Activated naive CD8-positive, alpha-beta T cell treated with anti-CD3 and anti-CD28 coated beads, Interleukin-2, amount 50 U/mL, for 24 hours (primary cell): ENCODE measurements at regions not wholly inside any gene's neighbourhood (a gene's known extent, or its start where the extent isn't known, plus 50 kb on each side); places are given as distances from the start of the nearest gene placed in this dataset.
"Not testable (repeated sequence)": the region's sequence is repeated elsewhere in the genome, so short reads cannot be mapped to it uniquely, and the experiment has no call there.

Experiments used
- ATAC-seq: fragments of 150-1000 bp; cut with Tn5 transposase; one replicate; pipeline ENCODE4 v1.10.0; 2021
- DNase-seq: peaks from one replicate; pipeline ENCODE4 v3.0.0; 2021
- H3K27ac Mint-ChIP-seq: one replicate; pipeline ENCODE4 v1.8.0; 2021; ENCODE audit warnings: mild to moderate bottlenecking, mixed read lengths
- H3K27me3 Mint-ChIP-seq: one replicate; pipeline ENCODE4 v1.8.0; 2021; ENCODE audit warnings: mixed read lengths
- H3K36me3 Mint-ChIP-seq: one replicate; pipeline ENCODE4 v1.8.0; 2021; ENCODE audit warnings: low read depth, mixed read lengths
- H3K4me1 Mint-ChIP-seq: one replicate; pipeline ENCODE4 v1.8.0; 2021; ENCODE audit warnings: mixed read lengths
- H3K4me3 Mint-ChIP-seq: one replicate; pipeline ENCODE4 v1.8.0; 2021; ENCODE audit warnings: mild to moderate bottlenecking, moderate library complexity, mixed read lengths
- H3K9me3 Mint-ChIP-seq: one replicate; pipeline ENCODE4 v1.8.0; 2021; ENCODE audit warnings: mixed read lengths

DNA sequence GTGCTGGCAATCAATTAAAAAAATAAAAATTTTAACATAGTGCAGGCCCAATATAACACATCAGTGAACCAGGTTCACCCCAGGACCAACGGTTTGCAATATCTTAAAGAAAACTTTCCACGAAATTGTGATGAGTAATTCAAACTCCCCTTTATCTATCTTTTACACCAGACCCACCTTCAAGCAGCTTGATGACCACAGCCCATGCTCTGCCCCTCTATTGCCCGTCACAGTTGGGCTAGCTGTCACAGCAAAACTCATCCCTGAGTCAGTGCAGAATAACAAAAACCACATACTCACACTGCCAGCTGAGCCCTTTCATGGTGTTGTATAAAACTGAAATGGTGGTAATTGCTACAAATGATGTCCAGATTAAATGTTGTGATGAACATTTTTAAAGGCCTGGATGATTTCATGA lies 112.5 kb upstream of the CREB1 start:
- Mint-ChIP-seq H3K36me3 (no peaks in the 10 kb centered on the region), H3K27me3 (peaks cover 2% of the 10 kb centered on the region), H3K4me3 (no peak overlapping the region), H3K27ac (no peak overlapping the region), H3K4me1 (no peaks in the 10 kb centered on the region), H3K9me3 (no peaks in the 10 kb centered on the region)
- DNase-seq (no peak), ATAC-seq (no peak)

DNA sequence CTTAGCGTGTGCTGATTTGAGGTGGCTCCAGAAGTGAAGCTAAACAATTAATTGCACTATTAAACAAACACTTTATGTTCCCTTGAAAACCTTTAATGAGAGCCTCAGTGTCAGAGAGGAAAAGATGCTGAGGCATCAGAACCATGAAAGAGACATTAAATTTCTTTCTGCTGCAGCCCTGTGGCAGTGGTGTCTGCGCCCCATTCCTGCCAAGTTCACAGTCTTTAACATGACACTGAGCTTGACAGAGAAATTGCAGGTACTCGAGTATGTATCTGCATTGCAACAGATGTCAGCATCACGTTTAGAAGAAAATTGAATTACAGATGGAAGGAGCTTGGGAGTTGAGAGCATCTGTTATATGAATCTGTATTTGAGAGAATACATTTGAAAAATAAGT lies 111.3 kb upstream of the CREB1 start:
- peaks cover 3% of the 10 kb centered on the region for H3K9me3 Mint-ChIP-seq
- peaks cover 2% of the 10 kb centered on the region for H3K27me3 Mint-ChIP-seq
- H3K36me3 Mint-ChIP-seq = peaks cover 3% of the 10 kb centered on the region
- H3K4me3 Mint-ChIP-seq = no peak overlapping the region
- no peak overlapping the region for H3K27ac Mint-ChIP-seq
- H3K4me1 Mint-ChIP-seq = peaks cover 3% of the 10 kb centered on the region
- no peak for ATAC-seq
- no peak for DNase-seq

DNA sequence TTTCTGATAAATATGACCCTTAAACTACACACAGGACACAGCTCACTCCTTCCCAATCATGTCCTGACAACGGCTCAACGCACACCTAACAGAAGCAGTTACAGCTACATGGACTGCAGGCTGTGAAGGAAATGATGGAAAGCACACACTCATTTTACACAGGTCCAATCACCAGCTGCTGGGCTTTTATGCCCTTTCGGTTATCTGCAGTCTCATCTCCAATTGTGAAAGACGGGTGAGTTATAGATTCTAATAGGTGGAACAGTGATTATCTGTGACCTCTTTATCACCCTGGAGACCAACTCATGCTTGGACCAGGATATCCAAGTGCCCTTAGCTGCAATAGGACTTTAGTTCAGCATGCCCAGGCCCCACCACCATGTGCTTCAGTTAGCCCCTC lies 110.4 kb upstream of the CREB1 start:
- H3K9me3 Mint-ChIP-seq = peaks cover 7% of the 10 kb centered on the region
- peaks cover 3% of the 10 kb centered on the region for H3K36me3 Mint-ChIP-seq
- H3K4me3 Mint-ChIP-seq = no peak overlapping the region
- DNase-seq (no peak), ATAC-seq (no peak)
- H3K27me3 Mint-ChIP-seq = peaks cover 2% of the 10 kb centered on the region
- peaks cover 11% of the 10 kb centered on the region for H3K4me1 Mint-ChIP-seq
- H3K27ac Mint-ChIP-seq = no peak overlapping the region

DNA sequence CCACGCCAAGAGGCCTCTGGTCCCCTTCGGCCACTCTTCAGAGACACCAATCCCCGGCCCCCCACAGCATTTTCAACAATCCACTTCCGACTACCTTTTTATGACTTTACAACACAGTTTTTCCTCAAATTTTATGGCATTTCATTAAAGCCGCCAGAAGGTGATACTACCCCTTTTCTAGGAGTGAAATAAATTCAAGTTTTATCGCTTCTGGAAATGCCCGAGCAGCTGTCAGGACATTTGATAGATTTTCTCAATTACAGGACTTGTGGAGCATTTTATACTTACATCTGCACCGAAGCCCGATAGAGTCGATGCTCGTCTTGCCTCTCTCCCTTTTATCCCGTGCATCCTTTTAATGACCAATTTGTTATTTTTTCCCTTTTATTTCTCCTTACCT lies 108.1 kb upstream of the CREB1 start:
- no peaks in the 10 kb centered on the region for H3K27me3 Mint-ChIP-seq
- ATAC-seq (no peak), DNase-seq (no peak)
- peaks cover 7% of the 10 kb centered on the region for H3K9me3 Mint-ChIP-seq
- H3K4me3 Mint-ChIP-seq = no peak overlapping the region
- H3K27ac Mint-ChIP-seq = no peak overlapping the region
- peaks cover 3% of the 10 kb centered on the region for H3K36me3 Mint-ChIP-seq
- H3K4me1 Mint-ChIP-seq = peaks cover 17% of the 10 kb centered on the region

DNA sequence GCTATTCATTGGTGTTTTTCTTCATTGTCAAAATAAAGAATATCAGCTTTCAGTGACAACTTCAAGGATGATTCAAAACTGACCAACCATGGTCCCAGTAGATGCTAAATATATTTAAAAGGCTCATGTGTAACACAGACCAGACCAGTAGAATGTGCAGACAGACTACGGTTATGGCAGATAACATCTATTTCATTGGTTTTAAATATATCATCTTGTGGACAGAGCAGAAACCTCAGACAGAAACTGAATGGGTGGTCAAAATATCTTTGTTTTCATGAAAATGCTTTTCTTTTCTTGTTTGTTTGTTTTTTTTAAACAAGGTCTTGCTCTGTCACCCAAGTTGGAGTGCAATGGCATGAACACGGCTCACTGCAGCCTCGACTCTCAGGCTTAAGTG lies 107.4 kb upstream of the CREB1 start:
- Mint-ChIP-seq H3K27me3 (no peaks in the 10 kb centered on the region), H3K27ac (no peak overlapping the region), H3K4me1 (peaks cover 17% of the 10 kb centered on the region), H3K4me3 (no peak overlapping the region), H3K9me3 (peaks cover 7% of the 10 kb centered on the region), H3K36me3 (peaks cover 3% of the 10 kb centered on the region)
- ATAC-seq = no peak
- no peak for DNase-seq

DNA sequence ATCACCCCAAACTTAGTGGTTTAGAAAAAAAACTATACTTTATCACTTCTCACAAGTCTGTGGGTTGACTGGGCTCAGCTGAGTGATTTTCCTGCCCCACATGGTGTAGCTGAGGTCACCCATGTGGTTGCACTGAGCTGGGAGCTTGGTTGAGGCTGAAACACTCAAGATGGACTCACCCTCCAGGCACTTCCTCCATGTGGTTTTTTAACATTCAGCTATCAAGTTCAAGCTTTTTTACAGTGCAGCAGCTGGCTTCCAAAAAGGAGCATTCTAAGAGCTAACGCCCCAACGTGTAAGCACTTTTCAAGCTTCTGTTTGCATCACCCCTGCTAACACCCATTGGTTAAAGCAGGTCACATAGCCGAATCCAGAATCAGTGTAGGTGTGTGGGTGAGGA lies 105.9 kb upstream of the CREB1 start:
- Mint-ChIP-seq H3K27ac (peak overlapping the region; percentile 58), H3K27me3 (peaks cover 2% of the 10 kb centered on the region), H3K36me3 (peaks cover 3% of the 10 kb centered on the region), H3K4me3 (no peak overlapping the region), H3K9me3 (peaks cover 7% of the 10 kb centered on the region), H3K4me1 (peaks cover 17% of the 10 kb centered on the region)
- ATAC-seq = peak; percentile 92
- peak; percentile 47 for DNase-seq

DNA sequence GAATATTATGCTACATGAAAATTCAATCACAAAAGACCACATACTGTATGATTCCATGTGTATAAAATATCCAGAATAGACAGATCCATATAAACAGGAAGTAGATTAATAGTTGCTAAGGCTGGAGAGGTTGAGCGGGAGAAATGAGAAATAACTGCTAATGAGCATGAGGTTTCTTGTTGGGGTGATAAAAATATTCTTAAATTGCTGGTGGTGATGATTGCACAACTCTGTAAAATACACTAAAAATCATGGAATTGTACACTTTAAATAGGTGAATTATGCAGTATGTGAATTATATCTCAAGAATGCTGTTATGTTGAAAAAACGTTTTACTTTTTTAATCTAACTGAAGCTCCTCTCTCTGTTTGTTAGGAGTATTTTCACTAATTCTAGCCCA lies 101.8 kb upstream of the CREB1 start:
- H3K9me3 Mint-ChIP-seq = peaks cover 7% of the 10 kb centered on the region
- H3K27me3 Mint-ChIP-seq = peaks cover 2% of the 10 kb centered on the region
- no peak overlapping the region for H3K4me3 Mint-ChIP-seq
- DNase-seq (no peak), ATAC-seq (no peak)
- peaks cover 3% of the 10 kb centered on the region for H3K36me3 Mint-ChIP-seq
- no peak overlapping the region for H3K27ac Mint-ChIP-seq
- H3K4me1 Mint-ChIP-seq = peaks cover 17% of the 10 kb centered on the region

DNA sequence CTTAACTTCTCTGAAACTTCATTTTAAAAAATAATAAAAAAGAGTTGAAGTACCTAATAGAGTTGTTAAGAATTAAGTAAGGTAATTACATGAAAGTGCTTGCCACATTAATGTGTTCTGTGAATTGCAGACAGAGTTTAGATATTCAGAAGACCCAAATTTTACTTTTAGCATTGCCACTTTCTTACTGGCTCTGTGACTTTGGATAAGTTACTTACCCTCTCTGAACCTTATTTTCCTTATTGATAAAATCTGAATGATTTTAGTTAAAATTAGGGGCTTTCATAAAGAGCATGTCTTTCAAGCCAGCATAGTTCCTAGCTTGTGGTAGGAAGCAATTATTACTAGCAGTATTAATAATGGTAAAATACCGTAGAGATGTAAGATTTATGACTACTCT lies 101.2 kb upstream of the CREB1 start:
- ATAC-seq (no peak), DNase-seq (no peak)
- no peak overlapping the region for H3K27ac Mint-ChIP-seq
- H3K9me3 Mint-ChIP-seq = peaks cover 3% of the 10 kb centered on the region
- no peak overlapping the region for H3K4me3 Mint-ChIP-seq
- no peaks in the 10 kb centered on the region for H3K36me3 Mint-ChIP-seq
- peaks cover 2% of the 10 kb centered on the region for H3K27me3 Mint-ChIP-seq
- H3K4me1 Mint-ChIP-seq = peaks cover 12% of the 10 kb centered on the region

DNA sequence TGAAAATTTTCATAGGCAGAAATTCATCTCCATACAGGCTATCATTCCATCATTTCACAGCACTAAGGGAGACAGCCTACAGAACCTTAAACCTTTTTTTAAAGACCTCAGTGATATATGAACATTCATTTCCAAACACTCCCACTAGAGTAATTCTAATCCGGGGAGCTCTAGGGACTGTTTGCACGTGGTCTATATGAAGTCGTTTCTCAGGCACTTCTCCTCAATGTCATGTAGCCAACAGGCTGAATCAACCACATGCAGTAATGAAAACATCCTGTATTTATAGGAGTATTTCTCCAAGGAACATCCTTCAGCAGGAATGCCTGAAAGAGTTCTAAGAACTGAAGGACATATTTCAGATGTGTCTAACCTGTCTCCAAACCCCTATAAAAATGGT lies 97.3 kb upstream of the CREB1 start:
- Mint-ChIP-seq H3K4me3 (no peak overlapping the region), H3K27me3 (peaks cover 2% of the 10 kb centered on the region), H3K9me3 (no peaks in the 10 kb centered on the region), H3K27ac (no peak overlapping the region), H3K36me3 (no peaks in the 10 kb centered on the region), H3K4me1 (no peaks in the 10 kb centered on the region)
- no peak for DNase-seq
- ATAC-seq = no peak

DNA sequence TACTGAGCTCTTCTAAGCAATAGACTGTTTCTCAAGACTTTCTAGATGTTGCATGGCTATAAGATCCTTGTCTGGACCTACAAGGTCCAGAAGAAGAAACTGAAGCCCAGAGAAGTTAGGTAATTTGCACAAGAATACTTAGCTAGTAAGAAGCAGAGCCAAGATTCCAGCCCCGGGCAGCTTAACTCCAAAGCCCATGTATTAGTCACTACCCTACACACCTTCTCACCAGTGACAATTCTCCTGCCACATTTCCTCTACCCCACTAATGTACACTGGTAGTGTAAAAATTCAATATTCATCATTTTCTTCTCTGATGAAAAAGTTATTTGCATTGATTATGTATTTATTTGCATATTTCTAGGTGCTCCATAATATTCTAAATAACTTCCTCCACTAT lies 95.5 kb upstream of the CREB1 start:
- Mint-ChIP-seq H3K4me3 (no peak overlapping the region), H3K36me3 (no peaks in the 10 kb centered on the region), H3K27me3 (no peaks in the 10 kb centered on the region), H3K27ac (no peak overlapping the region), H3K9me3 (no peaks in the 10 kb centered on the region), H3K4me1 (no peaks in the 10 kb centered on the region)
- no peak for ATAC-seq
- no peak for DNase-seq

DNA sequence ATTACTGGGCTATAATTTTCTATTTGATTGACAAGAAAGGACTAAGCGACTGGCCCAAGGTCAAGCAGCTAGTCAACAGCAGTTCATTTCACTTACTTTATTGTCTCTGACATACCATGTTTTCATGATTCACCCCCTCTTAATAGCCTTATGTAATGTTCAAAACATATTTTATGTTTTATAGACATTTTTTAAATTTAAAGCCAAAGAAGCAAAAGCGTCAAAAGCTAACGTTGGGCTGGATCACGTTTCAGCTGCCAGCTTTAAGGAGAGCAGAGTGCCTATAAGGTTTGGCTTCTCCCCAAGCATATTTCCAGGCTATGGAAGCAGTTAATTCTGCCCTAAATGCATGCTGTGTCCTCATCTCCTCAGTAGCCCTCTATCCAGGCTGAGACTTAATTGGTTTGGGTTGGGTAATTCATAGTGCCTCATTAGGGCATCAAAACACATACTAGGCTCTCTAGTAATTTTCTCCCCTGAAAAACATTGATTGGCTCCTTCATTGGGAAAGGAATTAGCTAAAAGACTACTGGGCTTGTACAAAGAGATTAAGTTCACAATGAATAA lies 94.8 kb upstream of the CREB1 start:
- H3K36me3 Mint-ChIP-seq = no peaks in the 10 kb centered on the region
- H3K27ac Mint-ChIP-seq = no peak overlapping the region
- H3K4me3 Mint-ChIP-seq = no peak overlapping the region
- no peaks in the 10 kb centered on the region for H3K9me3 Mint-ChIP-seq
- ATAC-seq = no peak
- DNase-seq = no peak
- no peaks in the 10 kb centered on the region for H3K27me3 Mint-ChIP-seq
- no peaks in the 10 kb centered on the region for H3K4me1 Mint-ChIP-seq

DNA sequence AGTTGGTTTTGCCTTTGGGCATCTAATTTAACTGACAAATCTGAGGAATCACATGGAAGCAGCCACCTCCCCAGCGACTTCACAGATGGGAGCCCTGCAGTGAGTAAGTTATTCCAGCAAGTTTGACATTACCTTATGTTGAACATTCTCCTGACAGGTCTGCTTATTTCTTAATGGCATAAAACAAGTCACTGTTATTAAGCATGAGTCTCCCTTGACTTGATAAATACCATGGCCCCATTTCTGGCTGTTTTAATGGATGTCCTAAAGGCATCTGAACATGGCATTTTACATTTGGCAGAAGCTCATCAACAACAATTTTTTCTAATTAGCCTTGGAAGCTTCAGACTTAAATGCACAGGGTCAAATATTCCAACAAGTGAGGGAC lies 92.6 kb upstream of the CREB1 start:
- Mint-ChIP-seq H3K27me3 (no peaks in the 10 kb centered on the region), H3K27ac (no peak overlapping the region), H3K9me3 (no peaks in the 10 kb centered on the region), H3K4me1 (no peaks in the 10 kb centered on the region), H3K4me3 (no peak overlapping the region), H3K36me3 (no peaks in the 10 kb centered on the region)
- DNase-seq (no peak), ATAC-seq (no peak)

DNA sequence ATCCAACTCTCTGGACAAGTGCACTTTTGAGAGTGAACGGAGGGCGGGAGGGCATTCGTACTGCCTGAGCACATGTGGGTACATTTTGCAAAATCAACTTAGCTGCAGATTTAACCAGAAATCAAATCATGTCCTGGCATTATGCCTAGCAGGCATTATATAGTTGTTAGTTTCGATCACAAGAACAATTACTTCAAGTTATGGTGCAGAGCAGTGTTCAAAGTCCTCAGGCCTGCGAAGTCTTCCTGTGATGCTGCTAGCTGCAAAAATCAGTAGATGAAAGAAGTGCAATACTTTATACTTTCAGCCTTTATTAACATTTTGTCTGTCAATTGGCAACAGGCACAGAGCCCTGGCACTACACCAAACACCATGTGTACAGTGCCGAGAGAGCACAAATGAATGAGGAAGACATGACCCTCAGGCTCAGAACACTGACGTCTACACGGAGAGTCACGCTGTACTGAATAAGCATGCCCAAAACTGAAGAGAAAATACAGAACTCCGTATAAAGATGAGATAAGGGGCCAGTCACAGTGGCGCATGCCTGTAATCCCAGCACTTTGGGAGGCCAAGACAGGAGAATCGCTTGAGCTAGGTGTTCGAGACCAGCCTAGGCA lies 92.1 kb upstream of the CREB1 start:
- no peak for ATAC-seq
- H3K27ac Mint-ChIP-seq = no peak overlapping the region
- H3K27me3 Mint-ChIP-seq = no peaks in the 10 kb centered on the region
- DNase-seq = no peak
- H3K36me3 Mint-ChIP-seq = no peaks in the 10 kb centered on the region
- H3K4me3 Mint-ChIP-seq = no peak overlapping the region
- H3K4me1 Mint-ChIP-seq = no peaks in the 10 kb centered on the region
- no peaks in the 10 kb centered on the region for H3K9me3 Mint-ChIP-seq

DNA sequence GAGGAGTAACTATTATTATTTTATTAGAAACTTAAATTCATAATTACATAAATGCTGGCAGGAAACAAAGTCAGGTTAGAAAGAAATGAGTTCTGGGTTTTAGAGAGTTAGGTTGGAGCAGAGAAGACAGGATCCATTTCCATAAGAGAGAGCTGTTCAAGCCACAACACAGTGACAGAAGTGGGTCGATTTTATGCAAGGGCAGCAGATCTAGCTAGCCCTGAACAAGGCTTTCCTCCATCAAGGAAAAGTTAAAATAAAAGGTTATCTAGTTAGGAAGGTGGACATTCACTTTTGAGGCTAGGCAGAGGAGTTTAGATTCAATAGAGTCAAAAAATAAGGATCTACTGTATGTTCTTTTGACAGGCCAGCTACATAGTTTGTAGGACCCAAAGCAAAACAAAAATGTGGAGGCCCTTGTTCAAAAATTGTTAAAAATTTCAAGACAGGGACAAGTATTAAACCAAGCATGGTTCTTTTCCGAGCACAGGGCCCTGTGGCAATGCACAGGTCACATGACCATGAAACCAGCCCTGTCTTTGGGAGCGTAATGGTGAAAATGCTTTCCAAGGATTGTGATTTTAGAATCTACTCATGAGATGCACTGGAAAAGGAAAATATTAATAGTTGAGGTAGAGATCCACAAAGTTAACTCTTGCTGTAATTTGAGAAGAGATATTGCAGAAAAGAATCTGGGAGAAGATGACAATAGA lies 91.2 kb upstream of the CREB1 start:
- H3K4me3 Mint-ChIP-seq = no peak overlapping the region
- no peaks in the 10 kb centered on the region for H3K4me1 Mint-ChIP-seq
- H3K27ac Mint-ChIP-seq = no peak overlapping the region
- no peaks in the 10 kb centered on the region for H3K27me3 Mint-ChIP-seq
- ATAC-seq = no peak
- DNase-seq = no peak
- no peaks in the 10 kb centered on the region for H3K9me3 Mint-ChIP-seq
- H3K36me3 Mint-ChIP-seq = no peaks in the 10 kb centered on the region

DNA sequence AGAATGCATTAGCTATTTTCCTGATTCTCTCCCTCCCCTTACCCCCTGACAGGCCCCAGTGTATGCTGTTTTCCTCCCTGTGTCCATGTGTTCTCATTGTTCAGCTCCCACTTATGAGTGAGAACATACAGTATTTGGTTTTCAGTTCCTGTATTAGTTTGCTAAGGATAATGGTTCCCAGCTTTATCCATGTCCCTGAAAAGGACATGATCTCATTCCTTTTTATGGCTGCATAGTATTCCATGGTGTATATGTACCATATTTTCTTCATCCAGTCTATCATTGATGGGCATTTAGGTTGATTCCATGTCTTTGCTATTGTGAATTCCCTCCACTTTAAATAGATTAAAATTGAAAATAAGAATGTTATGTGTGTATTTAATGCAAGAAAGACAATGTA lies 89.9 kb upstream of the CREB1 start:
- not testable (repeated sequence) for H3K4me1 Mint-ChIP-seq, DNase-seq, H3K9me3 Mint-ChIP-seq, H3K27ac Mint-ChIP-seq, H3K27me3 Mint-ChIP-seq, H3K4me3 Mint-ChIP-seq, H3K36me3 Mint-ChIP-seq, ATAC-seq
